Sciatic nerve (tissue), 2 donors: ENCODE measurements at regions not wholly inside any gene's neighbourhood (a gene's known extent, or its start where the extent isn't known, plus 50 kb on each side); places are given as distances from the start of the nearest gene placed in this dataset.
A peak's percentile ranks its signal among the peaks of the same experiment; 100 is the strongest.

ENCODE experiments used
- ATAC-seq: fragments of 200-7000 bp; cut with Tn5 transposase; one replicate; pipeline ENCODE4 v1.9.1; 2020; ENCODE audit warnings: mild to moderate bottlenecking, moderate library complexity
- DNase-seq: peaks from one replicate; pipeline ENCODE4 v3.0.0-alpha.2; 2020; ENCODE audit warnings: low spot score
- intact Hi-C: fragments of 100-400 bp; cut with DNase I; formaldehyde crosslinking; loops from one replicate; pipeline ENCODE4 v1.14.2; 2022
- donor health status: DM: no; HTN: no; CAD: no.
- donor health status: DM: no; HTN: no; CAD: no.

DNA sequence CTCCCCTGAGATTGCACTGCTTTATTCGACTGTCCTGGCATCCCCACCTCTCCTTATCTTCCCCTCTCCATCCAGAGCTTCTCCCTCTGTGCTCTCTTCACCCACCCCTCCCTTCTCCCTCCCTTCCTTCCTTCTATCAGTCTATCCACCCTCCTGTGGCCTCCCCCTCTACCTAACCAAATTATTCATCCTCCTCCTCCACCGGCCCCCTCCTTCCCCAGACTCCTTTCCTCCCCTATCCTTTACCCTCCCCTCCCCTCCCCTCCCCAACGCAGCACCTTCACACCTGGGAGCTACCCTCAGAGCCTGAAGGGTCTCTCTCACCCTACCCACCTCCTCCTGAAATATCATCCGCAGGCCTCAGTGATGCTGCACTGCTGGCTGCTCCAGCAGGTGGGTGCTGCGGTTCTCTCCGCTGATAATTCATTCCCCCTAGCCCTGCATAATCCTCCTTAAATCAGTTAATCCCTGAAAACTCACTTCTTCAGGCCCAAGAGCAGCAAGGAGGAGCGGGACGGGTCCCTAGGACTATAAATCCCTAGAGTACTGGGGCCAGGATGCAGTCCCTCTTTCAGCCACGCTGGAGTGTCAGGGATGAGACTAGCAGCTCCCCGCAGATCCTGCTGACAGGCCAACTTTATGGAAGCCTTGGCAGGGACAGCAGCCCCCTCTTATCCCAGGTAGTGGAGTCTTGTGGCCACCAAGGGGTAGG lies 97.8 kb downstream of the PCDH1 start:
- no peak for ATAC-seq
- intact Hi-C loops, result no loop called here

DNA sequence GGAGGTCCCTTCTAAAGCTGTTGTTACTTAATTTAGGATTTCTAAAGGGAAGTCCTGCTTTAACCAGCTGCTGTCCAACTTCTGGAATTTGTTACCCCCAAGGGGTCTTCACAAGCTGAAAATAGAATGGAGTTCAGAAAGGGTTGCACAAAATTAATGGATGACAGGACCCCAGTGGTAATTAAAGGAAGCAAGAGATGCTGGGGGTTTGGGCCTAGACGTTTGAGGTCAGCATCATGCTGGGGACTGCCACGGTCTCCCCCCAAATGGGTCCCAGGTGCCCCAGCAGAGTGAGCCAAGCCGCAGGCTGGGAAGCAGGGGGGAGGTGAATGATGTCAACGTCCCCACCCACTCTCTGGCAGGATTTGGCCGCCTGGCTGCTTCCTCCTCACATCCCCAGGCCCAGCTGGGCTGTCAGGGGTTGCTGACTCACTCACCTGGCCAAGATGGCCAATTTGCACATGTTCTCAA lies 97.5 kb upstream of the ARAP3 start:
- intact Hi-C loops, result no loop called here
- DNase-seq (peak; percentile 65), ATAC-seq (peak; percentile 82)

More for the DNA sequence above, 97.8 kb downstream of the PCDH1 start:
- DNase-seq, result no peak

DNA sequence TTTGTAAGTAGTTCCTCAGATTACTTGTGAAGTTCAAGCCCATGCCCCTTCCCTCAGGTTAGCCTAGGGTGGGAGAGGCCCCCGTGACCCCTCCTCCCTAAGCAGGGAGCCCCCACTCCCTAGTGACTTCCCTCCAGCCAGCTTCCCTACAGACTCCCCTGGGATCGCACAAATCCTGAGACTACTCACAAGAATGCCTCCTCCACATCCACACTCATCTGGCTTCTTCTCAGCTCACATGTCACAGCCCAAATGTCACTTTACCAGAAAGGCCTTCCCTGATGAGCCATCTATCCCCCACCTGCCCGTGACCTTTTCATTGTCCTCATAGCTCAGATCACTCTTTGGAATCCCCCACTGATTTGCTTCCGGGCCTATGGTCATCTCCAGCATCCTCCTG lies 96.7 kb upstream of the ARAP3 start:
- ATAC-seq, result no peak
- no peak for DNase-seq
- intact Hi-C loops, result no loop called here

DNA sequence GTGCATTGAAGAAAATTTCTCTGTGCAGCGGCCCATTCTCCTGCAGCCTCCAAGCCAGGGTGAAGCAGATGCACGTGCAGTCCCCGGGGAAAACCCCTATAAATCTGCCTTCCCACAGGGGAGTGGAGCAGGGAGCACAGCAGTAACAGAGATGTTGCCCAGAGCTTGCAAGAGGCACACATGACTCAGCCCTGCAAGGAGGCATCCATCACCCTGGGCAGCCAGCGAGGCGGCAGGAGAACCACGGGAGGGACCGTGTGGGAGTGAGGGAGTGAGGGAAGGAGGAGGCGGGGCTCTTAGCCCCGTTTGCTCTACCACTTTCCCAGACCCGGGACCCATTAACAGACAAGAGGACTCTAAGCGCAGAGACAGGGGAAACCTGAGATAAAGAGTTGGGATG lies 96.2 kb upstream of the ARAP3 start:
- ATAC-seq (no peak), DNase-seq (no peak)
- intact Hi-C loops, result no loop called here

DNA sequence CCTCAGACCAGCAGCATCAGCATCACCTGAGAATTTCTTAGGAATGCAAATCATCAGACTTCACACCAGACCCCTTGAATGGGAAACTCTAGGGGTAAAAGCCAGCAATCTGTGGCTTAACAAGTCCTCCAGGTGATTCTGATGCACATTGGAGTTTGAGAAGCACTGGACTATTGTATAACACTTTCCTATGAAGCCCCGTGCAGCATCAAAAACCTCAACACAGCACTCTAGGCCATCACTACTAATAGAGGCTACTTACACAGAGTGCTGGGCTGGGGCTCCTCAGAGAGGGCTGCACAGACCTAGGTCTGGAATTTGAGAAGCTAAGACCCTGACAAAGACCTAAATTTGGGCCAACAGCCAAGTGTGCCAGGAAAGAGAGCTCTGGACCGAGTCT lies 95.7 kb upstream of the ARAP3 start:
- intact Hi-C loops, result no loop called here
- DNase-seq (no peak), ATAC-seq (no peak)

DNA sequence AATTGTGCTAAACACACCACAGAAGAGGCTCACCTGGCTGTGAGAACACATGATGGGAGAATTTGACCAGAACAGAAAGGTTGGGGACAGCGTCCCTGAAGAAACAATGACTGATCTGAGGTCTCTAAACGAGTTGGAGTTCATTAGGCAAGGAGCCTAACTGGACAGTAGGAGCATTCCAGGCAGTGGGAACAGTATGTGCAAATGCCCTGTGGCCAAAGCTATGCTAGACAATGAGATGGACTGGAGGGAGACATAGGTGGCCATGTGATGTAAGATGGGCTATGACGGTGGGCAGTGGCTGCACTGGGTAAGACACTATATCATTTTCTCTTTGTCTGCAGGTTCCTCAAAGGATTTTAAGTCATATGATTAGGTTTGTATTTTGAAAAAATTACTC lies 95.1 kb upstream of the ARAP3 start:
- DNase-seq (no peak), ATAC-seq (no peak)
- intact Hi-C loops, result no loop called here

DNA sequence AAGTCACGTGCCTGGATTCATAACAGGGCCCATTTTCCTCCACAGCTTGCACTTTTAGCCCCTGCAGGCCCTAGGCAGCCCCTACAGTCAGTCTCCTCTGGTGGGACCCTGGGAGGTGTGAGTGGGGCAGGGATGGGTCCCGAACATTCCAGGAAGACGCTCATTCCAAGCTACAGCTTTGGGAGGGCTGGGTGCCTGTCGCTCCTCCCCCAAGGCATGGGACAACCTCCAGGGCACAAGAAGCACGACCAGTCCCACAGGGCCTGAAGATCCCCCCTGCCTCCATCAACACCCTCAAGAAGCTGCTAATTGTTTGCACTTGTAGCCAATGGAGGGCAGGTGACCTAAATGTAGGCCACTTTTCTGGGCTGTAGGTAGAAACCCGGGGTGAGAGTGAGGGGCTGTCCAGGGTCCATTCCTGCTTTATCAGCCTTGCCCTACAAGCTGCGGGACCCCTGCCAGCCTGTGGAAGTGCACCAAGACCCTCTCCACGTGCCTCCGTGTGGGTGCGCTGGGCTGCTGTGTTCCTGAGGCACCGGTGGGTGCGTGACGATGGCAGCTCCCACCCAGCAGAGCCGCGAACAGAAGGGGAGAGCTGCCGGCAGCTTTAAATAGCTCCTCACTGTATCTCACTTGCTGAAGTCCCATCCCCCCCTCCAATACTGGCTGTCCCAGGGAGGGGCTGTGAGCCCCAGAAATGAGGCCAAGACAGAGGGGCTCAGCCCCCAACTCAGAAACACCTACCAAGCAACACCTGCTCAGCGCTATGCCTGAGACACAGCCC lies 91.9 kb upstream of the ARAP3 start:
- DNase-seq (no peak), ATAC-seq (no peak)
- intact Hi-C loops, result no loop called here

DNA sequence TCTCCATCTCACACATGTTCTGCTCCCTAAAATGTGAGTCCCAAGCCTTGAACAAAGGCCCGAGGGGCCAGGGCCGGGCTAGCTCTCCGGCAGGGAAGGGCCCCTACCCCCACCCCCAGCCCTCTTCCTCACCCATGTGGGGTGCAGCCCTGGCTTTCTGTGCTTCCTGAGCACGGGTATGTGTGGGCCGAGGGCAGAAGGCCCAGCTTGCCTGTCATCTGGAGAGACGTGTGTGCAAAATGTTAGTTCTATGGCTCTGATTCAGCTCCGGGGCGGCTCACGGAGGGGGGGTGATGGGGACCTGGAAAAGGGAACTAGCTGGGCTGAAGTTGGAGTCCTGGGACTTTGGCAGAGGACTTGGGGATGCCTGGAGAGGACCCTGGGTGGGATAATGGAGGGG lies 90.3 kb upstream of the ARAP3 start:
- no peak for ATAC-seq
- intact Hi-C loops, result no loop called here
- DNase-seq, result no peak

DNA sequence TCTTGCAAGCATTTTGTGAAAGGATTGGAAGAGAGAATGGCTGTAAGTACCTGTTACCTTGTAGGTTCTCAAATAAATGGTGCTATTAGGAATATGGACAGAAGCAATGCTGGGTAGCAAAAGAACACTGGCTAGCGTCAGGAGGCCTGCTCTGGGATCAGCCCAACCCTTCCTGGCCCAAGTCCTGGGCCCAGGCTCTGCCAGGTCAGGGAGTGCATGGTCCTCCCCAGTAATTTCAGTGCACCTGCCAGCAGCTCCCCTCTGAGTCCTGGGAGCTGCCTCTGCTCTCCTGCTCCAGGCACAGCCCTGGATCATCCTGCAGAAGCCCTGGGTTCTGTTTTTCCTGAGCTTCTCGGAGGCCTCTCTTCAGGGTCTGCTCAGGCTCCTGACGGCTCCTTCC lies 89.5 kb upstream of the ARAP3 start:
- no peak for ATAC-seq
- no peak for DNase-seq
- intact Hi-C loops, result no loop called here

DNA sequence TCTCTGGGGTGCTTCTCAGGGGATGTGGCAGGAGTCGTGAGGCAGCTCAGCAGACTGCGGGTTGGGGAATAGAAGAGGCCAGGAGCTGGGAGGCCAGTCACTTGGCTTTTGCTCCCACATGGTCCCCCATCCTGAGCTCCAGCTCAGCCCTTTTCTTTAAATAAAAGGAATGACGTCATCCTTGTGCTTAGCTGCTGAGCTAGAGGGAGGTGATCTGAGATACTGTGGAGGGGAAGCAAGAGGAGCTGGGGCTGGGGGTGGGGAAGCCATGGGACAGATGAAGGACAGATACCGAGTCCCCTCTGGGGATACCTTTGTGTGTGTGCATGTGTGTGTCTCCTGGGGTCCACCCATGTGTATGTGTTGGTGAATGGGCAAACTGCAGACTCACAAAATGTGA lies 89.0 kb upstream of the ARAP3 start:
- DNase-seq (no peak), ATAC-seq (no peak)
- intact Hi-C loops, result no loop called here

DNA sequence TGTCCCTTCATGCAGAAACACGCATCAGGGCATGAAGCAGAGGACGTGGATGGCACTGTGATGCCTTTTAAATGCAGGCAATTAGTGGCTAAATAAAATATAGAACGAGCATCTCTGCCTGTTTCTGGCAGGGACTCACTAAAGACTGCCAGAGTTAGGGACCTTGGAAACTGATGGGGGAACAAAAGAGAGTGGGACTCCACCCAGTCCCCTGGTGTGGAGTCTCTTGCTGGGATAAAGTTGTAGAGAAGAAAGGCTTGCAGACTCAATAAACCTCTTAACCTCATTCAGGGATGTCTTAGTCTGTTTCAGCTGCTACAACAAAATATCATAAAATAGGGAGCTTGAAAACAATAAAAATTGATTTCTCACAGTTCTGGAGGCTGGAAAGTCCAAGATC lies 87.6 kb upstream of the ARAP3 start:
- ATAC-seq (no peak), DNase-seq (no peak)
- intact Hi-C loops, result no loop called here

DNA sequence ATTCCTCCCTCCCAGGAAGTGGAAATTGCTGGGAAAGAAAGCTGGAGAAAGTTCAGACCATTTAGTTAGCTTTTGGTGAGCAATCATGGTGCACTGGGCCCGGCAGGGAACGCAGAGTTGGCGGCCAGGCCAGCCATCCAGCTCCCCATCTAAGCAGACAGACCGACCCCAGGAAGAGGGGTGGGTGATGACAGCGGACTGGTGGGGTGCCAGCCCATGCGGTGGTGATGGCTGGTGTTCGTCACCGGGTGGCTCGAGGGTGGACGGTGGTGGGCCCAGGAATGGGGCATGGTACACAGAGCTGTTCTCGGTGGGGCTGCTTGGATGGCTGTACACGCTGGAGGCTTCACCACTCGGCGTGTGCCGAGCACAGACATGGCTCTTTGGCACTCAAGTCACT lies 85.6 kb upstream of the ARAP3 start:
- DNase-seq, result no peak
- no peak for ATAC-seq
- intact Hi-C loops, result no loop called here

DNA sequence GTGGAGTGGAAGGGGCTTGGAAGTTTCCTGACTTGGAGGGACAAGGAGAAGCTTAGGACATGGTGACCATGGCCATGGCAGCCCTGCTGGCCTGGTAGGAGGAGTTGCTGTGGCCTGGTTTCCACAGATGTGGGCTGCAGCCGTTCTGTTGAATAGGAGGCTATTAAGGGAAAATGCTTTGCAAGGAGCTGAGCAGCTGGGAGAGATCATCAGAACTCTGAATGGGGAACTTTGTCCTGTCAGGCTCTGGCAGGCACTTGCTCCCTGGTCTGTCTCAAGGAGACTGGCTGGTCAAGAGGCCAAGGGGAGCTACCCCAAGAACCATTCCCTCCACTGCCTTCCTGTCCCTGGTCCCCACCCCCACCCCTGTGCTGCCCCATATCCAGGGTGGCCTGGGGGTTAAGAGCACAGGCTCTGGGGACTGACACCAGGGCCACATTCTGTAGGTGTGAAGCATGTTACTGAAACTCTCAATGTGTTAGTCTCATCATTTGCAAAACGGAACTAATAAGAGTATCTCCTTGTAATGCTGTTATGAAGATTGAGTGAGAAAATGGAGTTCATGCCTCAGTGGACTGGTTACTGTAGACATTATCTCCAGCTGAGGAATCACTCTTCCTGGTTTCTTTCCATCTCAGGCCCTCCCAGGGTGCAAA lies 84.0 kb upstream of the ARAP3 start:
- intact Hi-C loops, result no loop called here
- ATAC-seq, result no peak
- no peak for DNase-seq

DNA sequence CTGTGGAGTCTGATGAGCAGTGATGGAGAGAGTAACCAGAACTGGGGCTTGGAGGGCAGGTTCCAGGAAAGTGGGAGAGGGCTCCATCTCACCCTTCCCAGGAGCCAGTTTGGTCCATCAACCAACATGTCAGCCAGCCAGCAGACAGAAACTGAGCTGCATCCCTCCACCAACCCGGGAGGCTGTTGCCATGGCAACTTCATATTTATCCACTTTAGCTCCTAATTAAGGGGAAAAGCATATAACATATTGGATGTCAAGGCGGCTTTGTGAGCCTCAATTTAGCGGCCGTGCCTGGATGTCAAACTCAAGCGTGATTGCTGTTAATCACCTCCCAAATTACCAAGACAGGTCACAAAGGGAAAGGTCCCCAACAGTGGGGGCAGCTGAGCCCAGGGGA lies 81.5 kb upstream of the ARAP3 start:
- no peak for ATAC-seq
- intact Hi-C loops, result no loop called here
- DNase-seq, result no peak

DNA sequence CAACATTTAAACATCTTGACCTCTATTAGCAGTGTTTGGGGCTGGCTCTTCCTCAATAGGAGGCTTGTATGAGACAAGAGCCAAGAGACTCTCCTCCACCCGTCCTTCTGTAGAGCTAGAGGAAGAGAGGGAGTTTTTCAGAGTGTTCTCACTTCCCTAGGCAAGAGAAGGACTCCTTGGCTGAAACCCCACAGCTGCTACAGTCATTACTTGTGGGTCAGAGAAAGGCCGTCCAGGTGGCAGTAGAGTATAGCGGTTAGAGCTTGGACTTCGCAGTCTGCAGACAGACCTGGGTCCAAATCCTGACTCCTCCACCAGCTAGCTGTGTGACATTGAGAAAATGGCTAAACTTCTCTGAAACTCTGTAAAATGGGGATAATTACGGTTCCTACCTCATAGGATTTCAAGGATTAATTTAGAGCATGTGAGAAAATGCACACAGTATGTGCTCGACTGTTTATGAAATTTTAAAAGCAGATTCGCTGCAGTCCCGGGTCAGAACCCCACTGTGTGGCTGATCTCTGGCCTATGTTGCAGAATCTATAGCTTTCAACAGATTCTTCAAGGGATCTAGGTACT lies 80.8 kb upstream of the ARAP3 start:
- intact Hi-C loops, result no loop called here
- DNase-seq (no peak), ATAC-seq (no peak)

DNA sequence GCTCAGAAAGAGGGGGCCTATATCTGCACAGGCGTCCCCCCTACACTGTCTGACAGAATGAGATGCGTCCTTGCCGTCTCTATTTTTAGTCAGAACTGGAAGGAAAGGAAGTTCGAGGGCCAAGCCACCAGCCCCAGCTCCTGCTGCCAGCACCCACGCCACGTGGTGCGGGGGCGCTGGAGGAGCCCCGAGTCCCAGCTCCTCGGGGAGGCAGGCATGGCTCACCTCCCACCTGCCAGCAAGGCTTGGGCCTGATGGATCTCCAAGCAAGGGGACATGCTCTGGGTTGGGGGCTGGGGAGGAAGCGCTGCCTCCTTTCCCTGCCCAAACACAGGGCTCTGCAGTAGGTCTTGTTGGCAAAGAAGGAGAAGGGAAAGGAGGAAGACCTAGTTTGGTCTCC lies 80.3 kb upstream of the ARAP3 start:
- DNase-seq, result no peak
- intact Hi-C loops, result no loop called here
- no peak for ATAC-seq

DNA sequence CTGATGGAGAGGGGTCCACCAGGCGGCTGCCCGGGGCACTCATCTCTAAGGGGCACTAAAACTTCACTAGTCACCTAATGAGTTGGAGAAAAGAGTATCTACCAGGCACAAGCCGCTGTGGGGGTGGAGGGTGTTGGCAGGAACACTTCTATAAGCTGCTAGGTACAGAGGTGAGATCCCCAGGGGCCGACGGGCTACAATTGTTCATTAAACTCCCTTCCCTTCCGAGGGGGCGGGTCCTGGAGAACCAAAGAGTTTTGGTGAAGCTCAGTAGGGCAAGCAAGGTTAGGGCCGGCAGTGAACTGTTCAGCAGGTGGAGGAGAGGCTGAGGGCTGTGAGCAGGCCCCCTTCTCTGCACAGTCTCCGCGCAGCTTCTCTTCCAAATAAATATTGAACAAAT lies 78.7 kb upstream of the ARAP3 start:
- no peak for ATAC-seq
- DNase-seq, result no peak
- intact Hi-C loops, result no loop called here

DNA sequence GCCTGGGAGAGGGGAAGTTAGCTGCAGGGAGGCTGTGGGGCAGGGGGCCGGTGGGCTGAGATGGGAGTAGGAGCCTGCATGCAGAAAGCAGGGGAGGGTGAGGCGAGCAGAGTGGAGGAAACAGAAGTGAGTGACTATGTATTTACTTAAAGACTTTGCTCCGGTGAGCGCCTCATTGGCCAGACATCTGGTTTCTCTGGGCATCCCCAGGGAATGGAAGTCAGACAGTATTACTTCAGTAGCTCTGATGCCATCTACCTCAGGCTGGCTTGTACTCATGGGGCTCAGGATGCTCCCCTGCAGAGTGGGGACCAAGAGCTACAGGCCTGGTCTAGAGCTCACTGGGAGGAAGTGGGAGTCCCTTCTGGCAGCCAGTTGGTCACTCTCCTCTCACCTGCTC lies 78.2 kb upstream of the ARAP3 start:
- intact Hi-C loops, result no loop called here
- DNase-seq (no peak), ATAC-seq (no peak)

DNA sequence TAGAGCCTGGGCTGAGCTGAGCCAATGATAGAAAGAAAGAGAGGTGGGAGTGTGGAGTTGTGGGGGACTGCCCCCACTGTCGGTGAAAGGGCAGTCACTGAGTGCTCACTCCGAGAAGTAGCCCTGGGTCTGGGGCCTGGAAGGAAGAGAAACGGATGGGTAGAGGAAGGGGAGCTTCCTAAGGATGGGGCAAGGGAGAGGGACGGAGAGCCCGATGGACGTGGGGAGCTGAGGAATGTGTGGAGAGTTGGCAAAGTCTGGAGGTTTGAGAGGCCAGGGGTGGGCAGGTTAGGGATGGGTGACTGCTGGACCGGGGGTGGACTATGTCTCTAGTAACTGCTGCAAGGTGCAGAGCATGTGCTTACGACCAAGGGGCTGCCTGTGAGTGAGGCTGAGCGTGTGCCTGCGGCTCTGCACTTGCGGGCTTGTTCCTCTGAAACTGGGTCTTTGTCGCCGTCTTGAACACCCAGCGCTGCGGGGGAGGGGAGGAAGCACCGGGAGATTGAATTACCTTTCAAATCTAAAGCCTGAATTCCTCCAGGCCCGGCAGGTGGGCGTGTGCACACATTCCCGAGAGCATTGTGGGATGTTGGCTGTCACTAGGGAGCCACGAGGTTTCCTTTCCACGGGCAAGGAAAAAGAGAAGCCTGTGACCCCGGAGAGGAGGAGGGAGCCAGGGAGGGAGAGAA lies 76.4 kb upstream of the ARAP3 start:
- DNase-seq (no peak), ATAC-seq (no peak)
- intact Hi-C loops, result no loop called here
